GM12891 (cell line): ENCODE measurements at regions not wholly inside any gene's neighbourhood (a gene's known extent, or its start where the extent isn't known, plus 50 kb on each side); places are given as distances from the start of the nearest gene placed in this dataset.

Experiments used
- POLR2A ChIP-seq: IDR thresholded peaks from 2 replicates; pipeline ENCODE4 v1.6.1; 2011; ENCODE audit warnings: low read depth, low read length, control low read depth
- POLR2AphosphoS5 ChIP-seq: IDR thresholded peaks from 2 replicates; pipeline ENCODE4 v1.6.1; 2011; ENCODE audit warnings: low read depth, low read length, control low read depth

DNA sequence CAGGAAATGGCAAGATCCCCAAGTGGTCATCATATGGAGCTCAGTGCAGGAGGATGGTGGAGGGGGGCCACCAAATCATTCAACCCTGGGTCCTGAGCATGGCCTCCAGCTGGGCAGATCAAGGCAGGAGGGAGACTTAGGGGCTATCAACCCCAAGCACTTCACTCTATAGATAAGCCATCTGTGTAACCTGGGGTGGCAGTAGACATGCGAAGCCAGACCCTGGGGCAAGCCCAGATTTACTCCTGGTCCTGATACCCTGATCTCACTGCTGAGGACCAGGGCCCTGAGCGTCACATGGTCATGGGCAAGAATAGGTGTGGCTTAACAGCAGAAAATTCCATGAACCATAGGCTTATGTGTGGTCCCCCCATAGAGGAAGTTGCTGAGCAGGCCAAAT lies 173.0 kb upstream of the ADCY1 start:
- TF ChIP-seq POLR2A (no peak), POLR2AphosphoS5 (no peak)
